ENCODE measurements at regions not wholly inside any gene's neighbourhood (a gene's known extent, or its start where the extent isn't known, plus 50 kb on each side); places are given as distances from the start of the nearest gene placed in this dataset.

DNA sequence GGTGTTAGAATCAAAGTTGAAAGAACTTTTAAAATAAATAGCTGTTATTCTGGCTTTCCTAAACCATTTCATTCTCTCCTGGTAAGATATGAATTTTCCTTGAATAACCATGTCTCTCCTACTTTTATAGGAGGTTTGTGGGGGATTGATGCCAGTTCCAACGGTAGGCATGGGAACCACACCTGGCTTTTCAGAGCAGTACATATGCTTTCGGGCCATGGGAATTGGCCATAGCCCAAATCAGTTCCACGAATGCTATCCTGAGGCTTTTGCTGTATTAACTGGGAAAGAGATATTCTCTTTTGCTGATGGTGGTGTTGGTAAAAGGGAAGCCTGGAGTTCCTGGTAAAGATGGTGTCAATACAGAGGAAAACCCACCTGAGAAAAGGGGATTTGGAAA is 396.2 kb upstream of the ZNF385D start:
- TF ChIP-seq, protein P1, sequence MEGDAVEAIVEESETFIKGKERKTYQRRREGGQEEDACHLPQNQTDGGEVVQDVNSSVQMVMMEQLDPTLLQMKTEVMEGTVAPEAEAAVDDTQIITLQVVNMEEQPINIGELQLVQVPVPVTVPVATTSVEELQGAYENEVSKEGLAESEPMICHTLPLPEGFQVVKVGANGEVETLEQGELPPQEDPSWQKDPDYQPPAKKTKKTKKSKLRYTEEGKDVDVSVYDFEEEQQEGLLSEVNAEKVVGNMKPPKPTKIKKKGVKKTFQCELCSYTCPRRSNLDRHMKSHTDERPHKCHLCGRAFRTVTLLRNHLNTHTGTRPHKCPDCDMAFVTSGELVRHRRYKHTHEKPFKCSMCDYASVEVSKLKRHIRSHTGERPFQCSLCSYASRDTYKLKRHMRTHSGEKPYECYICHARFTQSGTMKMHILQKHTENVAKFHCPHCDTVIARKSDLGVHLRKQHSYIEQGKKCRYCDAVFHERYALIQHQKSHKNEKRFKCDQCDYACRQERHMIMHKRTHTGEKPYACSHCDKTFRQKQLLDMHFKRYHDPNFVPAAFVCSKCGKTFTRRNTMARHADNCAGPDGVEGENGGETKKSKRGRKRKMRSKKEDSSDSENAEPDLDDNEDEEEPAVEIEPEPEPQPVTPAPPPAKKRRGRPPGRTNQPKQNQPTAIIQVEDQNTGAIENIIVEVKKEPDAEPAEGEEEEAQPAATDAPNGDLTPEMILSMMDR (IDR thresholded peaks at IDR 0.05), result no peak
- no peak for TF ChIP-seq POLR2A (IDR thresholded peaks at IDR 0.05)

Data from stomach (tissue), 4 donors.